ENCODE measurements at regions not wholly inside any gene's neighbourhood (a gene's known extent, or its start where the extent isn't known, plus 50 kb on each side); places are given as distances from the start of the nearest gene placed in this dataset.

GRCh38 chr13:21984156-21984555 lies 313.3 kb downstream of the FGF9 start:
- Histone ChIP-seq H3K4me1 (ENCODE audit: control insufficient read depth, extremely low read depth, insufficient read depth, low read length) (no peaks in the 10 kb centered on the region), H2AFZ (ENCODE audit: control insufficient read depth, low read length) (no peak overlapping the region), H3K36me3 (ENCODE audit: control insufficient read depth in 2 of 2, extremely low read depth in 1 of 2, insufficient read depth in 2 of 2, low read length in 2 of 2) (no peaks in the 10 kb centered on the region), H3K9me1 (ENCODE audit: control insufficient read depth, extremely low read depth, insufficient read depth, low read length) (no peaks in the 10 kb centered on the region), H3K27me3 (ENCODE audit: control insufficient read depth, extremely low read depth, insufficient read depth, low read length) (no peaks in the 10 kb centered on the region), H3K79me2 (ENCODE audit: control insufficient read depth, insufficient read depth, low read length) (no peaks in the 10 kb centered on the region), H3K27ac (ENCODE audit: control insufficient read depth, insufficient read depth, low read length) (no peak overlapping the region), H3K4me2 (ENCODE audit: control insufficient read depth, extremely low read depth, insufficient read depth, low read depth, low read length) (no peak overlapping the region), H3K9me3 (ENCODE audit: control insufficient read depth, low read depth, low read length) (no peaks in the 10 kb centered on the region), H3K9ac (ENCODE audit: control insufficient read depth, extremely low read depth, insufficient read depth, low read length) (no peak overlapping the region), H4K20me1 (ENCODE audit: control insufficient read depth, extremely low read depth, insufficient read depth, low read length) (no peaks in the 10 kb centered on the region), H3K4me3 (ENCODE audit: control insufficient read depth in 2 of 3, extremely low read depth in 1 of 3, insufficient read depth in 2 of 3, low read depth in 1 of 3, low read length in 3 of 3) (no peak overlapping the region)
- dilution Hi-C loops (cut with MboI; ENCODE audit: extremely low pct_ligation_motif_present, low sequenced_read_pairs): no loop called here
- FAIRE-seq (no peak), DNase-seq (ENCODE audit: low read depth, low spot score) (no peak)
- TF ChIP-seq EZH2 (IDR thresholded peaks at IDR 0.05; ENCODE audit: low read length) (no peak), CTCF (optimal IDR thresholded peaks at IDR 0.05 in 1 of 3, IDR thresholded peaks at IDR 0.05 in 1 of 3, conservative IDR thresholded peaks at IDR 0.05 in 1 of 3; ENCODE audit: extremely low read depth in 1 of 3, insufficient read depth in 2 of 3, low read length in 3 of 3) (no peak)

- H3K4me1 ChIP-seq (ENCODE audit: control insufficient read depth, extremely low read depth, insufficient read depth, low read length): no peaks in the 10 kb centered on the region
- no peak overlapping the region for H3K4me3 ChIP-seq (ENCODE audit: control insufficient read depth in 2 of 3, extremely low read depth in 1 of 3, insufficient read depth in 2 of 3, low read depth in 1 of 3, low read length in 3 of 3)
- FAIRE-seq: no peak
- no peaks in the 10 kb centered on the region for H3K36me3 ChIP-seq (ENCODE audit: control insufficient read depth in 2 of 2, extremely low read depth in 1 of 2, insufficient read depth in 2 of 2, low read length in 2 of 2)
- no peaks in the 10 kb centered on the region for H3K27me3 ChIP-seq (ENCODE audit: control insufficient read depth, extremely low read depth, insufficient read depth, low read length)
- TF ChIP-seq CTCF (optimal IDR thresholded peaks at IDR 0.05 in 1 of 3, IDR thresholded peaks at IDR 0.05 in 1 of 3, conservative IDR thresholded peaks at IDR 0.05 in 1 of 3; ENCODE audit: extremely low read depth in 1 of 3, insufficient read depth in 2 of 3, low read length in 3 of 3) (no peak), EZH2 (IDR thresholded peaks at IDR 0.05; ENCODE audit: low read length) (no peak)
- H3K79me2 ChIP-seq (ENCODE audit: control insufficient read depth, insufficient read depth, low read length): no peaks in the 10 kb centered on the region
- H3K9me1 ChIP-seq (ENCODE audit: control insufficient read depth, extremely low read depth, insufficient read depth, low read length): no peaks in the 10 kb centered on the region
- no peak overlapping the region for H3K9ac ChIP-seq (ENCODE audit: control insufficient read depth, extremely low read depth, insufficient read depth, low read length)
- H4K20me1 ChIP-seq (ENCODE audit: control insufficient read depth, extremely low read depth, insufficient read depth, low read length): no peaks in the 10 kb centered on the region
- no peak overlapping the region for H3K27ac ChIP-seq (ENCODE audit: control insufficient read depth, insufficient read depth, low read length)
- DNase-seq (ENCODE audit: low read depth, low spot score): no peak
- no peaks in the 10 kb centered on the region for H3K9me3 ChIP-seq (ENCODE audit: control insufficient read depth, low read depth, low read length)
- no peak overlapping the region for H2AFZ ChIP-seq (ENCODE audit: control insufficient read depth, low read length)
- H3K4me2 ChIP-seq (ENCODE audit: control insufficient read depth, extremely low read depth, insufficient read depth, low read depth, low read length): no peak overlapping the region
- dilution Hi-C loops (cut with MboI; ENCODE audit: extremely low pct_ligation_motif_present, low sequenced_read_pairs): no loop called here
Measured at GRCh38 chr13:21986602-21987001, 315.7 kb downstream of the FGF9 start.

All from keratinocyte (primary cell).